ENCODE measurements at regions not wholly inside any gene's neighbourhood (a gene's known extent, or its start where the extent isn't known, plus 50 kb on each side); places are given as distances from the start of the nearest gene placed in this dataset.
"Not testable (repeated sequence)": the region's sequence is repeated elsewhere in the genome, so short reads cannot be mapped to it uniquely, and the experiment has no call there.

- not testable (repeated sequence) for TF ChIP-seq POLR2A, POLR2AphosphoS5, TAF1, SPI1 (IDR thresholded peaks at IDR 0.05; ENCODE audit: low read depth, low read length)
Measured at GRCh38 chr16:82275349-82275748, 105.3 kb upstream of the MPHOSPH6 start.
